Hippocampal formation (tissue), 2 donors: ENCODE measurements at regions not wholly inside any gene's neighbourhood (a gene's known extent, or its start where the extent isn't known, plus 50 kb on each side); places are given as distances from the start of the nearest gene placed in this dataset.

ENCODE experiments used
- DNase-seq, 2 donors: peaks; one replicate each; lab custom pipeline; 2025; lab: John Stamatoyannopoulos, UW

DNA sequence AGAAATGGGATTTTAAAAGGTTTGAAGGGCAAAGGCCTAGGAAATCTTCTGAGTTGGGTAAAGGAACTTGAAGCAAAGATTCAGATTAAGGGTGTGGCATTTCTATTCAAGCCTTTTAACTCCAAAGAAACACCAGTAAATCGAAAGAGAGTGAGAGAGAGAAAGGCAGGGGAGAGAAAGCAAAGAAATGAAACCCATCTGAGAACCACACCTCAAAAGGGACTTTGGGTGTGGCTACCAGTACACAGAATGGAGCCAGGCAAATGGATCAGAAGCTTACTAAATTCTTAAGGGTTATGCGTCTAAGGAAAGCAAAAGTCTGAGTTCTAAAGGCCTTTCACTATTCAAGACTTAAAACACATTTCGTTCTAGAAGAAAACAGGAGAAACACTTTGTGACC lies 277.4 kb downstream of the BCL11B start:
- DNase-seq: no peak

DNA sequence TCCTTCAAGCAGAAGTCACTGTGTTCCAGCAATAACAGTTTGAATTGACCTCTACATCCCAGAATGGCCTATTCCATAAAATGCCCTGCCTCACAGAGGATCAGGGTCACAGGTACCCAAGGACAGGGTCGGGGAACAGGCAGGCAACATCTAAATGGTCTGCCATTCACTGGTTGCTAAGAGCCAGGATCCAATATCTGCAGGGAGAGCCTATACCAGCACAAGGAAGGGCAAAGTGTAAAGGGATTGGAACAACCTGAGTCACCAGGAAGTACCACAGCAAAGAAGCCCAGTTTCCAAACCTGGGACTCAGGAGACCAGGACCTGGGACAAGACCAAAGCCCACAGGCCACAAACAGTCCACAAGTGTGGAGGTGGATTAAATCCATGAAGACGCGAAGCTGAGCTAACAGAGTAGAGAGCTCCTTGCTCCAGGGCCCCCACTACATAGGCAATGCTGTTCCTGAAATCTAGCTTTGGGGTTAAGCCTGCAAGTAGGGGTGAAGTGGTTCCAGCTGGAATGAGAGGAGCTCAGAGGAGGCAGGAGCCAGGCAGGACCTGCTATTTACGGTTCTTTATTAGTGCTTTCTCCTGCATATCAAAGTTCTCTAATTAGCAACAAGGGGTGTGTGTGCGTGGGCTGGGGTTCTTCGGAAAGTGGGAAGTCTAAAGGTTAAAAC lies 274.3 kb downstream of the BCL11B start:
- DNase-seq: no peak

DNA sequence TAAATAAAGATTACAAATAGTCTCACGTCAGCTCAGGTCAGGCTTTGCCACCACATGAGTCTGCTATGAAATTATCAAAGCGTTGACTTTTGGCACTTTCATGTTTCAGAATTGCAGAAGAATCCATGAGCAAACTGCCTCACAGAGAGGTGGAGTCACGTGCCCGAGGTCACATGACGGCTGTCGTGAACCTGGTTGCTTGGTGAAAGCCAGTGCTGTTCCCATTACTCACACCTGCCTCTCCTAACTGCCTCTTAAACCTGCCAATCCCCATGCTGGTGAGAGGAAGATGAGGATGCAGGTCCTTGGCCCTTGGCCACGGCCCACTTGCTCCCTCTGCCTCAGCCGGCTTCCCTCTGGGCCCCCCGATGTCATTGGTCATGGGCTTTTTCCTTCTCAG lies 272.7 kb downstream of the BCL11B start:
- no peak for DNase-seq

DNA sequence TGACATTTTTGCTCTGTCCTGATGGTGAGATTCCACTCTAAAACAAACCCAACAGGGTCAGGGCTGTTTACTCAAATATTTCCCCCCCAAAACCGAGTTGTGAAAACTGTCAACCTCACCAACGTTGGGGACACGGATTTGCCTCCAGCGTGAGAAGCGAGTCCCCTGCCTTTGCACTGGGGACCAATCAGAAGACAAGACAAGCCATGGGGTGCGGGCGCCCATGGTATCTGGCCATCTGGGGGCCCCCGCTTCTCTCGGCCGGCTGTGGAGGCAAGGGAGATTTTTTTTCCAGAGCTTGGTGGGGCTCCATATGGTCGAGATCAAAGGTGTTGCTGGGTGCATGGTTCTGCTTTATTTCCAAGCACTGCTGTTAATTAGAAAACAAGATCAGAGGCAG lies 272.1 kb downstream of the BCL11B start:
- no peak for DNase-seq

DNA sequence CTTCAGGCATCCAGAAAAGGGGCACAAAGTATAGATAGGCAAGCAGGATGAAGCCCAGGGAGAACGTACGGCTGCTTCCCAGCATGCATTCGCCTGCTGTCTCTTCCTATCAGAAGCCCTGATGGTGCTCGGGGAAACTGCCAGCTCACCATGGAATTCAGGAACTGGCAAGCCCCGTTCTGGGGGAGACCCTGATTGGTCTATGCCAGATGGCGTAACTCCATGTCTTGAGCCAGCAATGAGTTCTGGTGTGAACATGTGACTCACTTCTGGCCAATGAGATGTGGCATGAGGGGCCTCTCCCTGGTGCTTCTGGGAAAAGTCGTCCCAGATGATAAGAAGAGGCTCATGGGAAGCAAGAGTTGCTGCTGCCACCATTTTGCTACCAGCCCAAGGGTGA lies 270.8 kb downstream of the BCL11B start:
- no peak for DNase-seq

DNA sequence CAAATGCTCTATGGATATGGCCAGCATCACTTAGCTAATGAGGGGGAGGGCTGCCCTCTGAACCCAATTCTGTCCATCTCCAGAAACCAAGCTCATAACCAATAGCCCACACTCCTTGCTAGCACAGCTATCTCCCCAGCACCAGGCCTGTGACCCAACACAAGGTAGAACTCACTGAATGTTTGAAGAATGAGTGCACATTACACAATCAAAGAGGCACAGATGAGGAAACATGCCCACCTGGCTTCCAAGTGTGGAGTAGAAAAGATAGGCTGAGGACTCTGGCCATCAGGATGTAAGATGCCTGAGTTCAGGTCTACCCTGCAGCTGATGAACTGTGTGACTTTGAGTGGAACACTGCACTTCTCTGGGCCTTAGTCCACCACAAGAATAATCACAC lies 268.4 kb downstream of the BCL11B start:
- DNase-seq: no peak

DNA sequence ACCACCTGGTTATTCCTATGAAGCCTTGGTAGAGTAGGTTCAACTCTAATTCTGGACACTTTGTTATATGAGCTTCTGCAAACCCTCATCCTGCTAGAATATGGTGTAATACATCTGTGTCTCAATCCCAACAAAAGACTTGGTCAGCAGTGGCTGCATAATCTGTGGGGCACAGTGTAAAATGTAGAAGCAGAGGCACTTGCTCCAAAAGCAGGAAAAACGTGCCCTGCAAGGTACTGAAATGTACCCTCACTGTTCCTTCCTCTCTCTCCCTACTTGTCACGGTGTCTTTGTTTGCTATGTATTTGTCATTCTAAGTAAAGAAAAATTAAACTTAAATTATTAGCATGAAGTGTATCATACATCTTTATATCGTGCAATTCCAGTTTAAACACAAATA lies 267.9 kb downstream of the BCL11B start:
- no peak for DNase-seq

DNA sequence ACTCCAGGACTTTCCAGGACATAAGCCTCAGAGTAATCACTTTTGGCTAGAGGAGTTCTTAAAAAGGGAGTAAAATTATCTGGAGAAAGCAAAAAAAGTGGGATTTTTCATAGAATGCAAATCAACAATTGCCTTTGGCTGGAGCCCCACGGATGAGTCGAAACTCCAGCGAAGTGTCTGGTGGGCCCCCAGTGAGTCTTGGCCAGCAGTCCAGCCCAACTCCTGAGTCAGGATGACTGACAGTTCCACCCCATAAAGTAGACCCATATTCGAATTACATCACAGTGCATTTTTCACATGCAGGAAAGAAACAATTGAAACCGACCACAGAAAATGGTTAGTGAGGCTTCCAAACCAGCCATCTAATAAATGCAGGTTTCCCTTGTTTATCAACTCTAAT lies 265.7 kb downstream of the BCL11B start:
- no peak for DNase-seq

DNA sequence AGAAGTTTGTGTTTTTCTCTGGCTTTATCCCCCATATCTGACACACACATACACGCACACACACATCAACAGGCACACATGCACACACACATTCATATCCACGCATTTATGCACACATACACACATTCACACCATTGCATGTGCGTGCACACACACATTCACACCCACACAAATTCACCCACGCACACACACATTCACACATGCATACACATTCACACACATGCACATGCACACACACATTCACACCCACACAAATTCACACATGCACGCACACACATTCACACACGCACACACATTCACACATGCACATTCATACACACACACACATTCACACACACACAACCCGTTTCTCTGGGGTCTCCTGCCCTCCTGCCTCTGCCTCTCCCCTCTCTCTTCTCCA lies 264.2 kb downstream of the BCL11B start:
- no peak for DNase-seq

DNA sequence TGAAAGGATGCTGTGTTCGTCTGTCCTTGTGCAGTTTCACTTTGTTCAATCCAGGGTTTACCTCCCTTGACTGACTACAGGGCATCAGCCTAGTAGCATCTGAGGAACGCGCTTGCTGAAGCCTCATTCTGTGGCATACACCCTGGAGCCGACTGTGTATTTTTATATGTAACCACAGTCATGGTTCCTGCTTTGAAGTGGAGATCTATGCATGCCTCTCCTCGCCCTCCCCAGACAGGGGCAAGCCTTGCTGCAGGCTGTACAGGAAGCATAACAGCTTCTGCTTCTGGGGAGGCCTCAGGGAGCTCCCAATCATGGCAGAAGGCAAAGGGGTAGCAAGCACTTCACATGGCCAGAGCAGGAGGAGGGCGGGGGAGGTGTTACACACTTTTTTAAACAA lies 262.1 kb downstream of the BCL11B start:
- no peak for DNase-seq

DNA sequence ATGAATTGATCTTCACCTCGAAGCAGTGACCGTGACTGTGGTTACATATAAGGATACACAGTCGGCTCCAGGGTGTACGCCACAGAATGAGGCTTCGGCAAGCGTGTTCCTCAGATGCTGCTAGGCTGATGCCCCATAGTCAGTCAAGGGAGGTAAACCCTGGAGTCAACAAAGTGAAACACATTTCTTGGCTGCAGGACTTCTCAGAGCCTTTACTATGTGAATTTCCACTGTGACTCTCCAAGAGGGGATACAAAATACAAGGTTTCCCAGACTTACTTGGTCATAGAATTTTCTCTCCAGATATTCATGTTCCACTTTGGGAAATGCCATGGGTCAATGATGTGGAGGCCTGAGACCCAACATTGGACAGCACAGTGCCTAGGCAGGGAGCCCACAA lies 260.6 kb downstream of the BCL11B start:
- no peak for DNase-seq

DNA sequence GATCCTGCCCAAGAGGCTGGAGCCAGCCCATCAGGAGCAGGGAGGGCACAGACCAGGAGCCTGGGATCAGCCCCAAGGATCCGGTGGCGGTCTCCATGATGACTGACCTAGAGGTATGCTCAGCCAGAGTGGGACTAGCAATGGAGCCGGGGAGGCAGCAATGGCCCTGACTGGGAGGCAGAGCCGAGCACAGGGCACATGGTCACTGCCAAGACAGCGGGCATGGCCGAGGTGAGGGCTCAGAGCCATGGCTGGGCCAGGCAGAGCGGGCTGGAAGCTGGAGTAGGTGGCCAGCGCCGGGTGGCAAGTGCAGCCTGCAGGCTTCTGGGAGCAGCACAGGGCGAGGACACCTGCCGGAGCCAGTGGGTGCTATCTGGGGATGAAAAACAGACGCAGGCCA lies 259.3 kb downstream of the BCL11B start:
- DNase-seq: peak in 1 of 2 donors; percentile 3

DNA sequence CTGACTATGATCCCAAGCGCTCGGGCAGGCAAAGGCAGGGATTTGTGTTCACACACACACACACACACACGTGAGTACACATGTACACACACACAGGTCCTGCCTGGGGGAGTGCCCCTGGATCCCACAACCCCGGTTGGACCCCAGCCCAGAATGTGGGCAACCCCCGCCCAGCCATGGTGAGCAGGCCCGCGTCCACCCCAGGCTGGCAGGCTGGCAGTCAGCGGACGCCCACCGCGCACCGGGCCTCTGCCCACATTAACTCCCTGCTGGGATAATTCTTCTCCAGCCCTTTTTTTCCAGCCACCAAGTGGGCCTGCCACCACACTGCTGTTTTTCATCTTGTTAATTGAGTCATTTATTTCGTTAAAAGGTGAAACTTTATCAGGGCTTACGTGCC lies 256.2 kb downstream of the BCL11B start:
- DNase-seq: no peak

DNA sequence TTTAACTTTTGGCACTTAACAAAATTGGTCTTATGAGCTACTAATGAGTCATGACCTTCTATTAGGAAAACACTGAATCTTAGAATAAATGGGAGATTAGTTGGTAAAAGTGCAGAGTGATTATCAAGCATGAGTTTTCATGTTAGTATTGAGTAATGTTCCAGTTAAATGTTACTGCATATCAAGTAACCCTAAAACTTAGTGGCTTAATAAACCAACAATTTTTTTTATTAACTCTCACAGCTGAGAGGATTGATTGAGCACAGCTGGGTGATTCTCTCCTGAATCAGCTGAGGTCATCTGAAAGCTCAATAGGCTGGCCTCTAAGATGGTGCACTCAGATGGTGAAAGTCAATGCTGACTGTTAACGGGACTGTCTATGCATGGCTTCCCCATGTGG lies 248.6 kb downstream of the BCL11B start:
- DNase-seq: no peak

DNA sequence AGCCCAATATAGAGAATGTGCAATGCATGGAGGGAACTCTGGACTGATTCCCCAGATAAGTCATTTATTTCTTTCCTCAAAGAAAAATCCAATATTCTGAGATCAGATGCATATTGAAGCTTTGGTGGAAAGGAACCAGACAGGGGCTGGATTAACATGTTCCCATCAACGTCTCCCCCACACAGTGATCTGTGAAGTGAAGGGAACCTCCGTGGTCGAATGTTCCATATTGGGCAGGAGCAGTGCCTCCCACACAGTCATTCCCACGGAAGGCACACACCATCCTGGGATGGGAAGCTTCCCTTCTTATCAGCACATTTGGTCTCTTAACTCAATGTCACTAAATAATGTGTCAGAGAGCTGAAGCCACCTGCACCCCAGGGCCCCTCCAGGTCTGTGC lies 247.1 kb downstream of the BCL11B start:
- no peak for DNase-seq

DNA sequence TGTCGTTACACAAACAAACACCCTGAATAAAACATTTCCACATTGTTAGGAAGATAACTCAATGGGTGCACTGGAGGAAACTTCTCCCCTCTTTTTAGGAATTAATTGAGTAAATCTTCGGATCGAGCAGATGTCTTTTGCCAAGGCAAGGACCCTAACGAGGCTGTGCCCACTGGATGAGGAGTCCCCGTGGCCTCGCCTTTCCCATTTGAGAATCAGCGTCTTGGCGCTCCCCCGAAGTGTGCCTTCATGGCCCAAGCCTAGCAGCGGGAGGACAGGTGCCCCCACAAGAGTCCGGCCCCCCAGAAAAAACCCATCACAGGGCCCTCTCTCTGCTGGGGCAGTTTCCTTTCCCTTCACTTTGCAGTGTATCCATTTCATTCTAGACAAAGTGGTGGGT lies 246.6 kb downstream of the BCL11B start:
- no peak for DNase-seq

DNA sequence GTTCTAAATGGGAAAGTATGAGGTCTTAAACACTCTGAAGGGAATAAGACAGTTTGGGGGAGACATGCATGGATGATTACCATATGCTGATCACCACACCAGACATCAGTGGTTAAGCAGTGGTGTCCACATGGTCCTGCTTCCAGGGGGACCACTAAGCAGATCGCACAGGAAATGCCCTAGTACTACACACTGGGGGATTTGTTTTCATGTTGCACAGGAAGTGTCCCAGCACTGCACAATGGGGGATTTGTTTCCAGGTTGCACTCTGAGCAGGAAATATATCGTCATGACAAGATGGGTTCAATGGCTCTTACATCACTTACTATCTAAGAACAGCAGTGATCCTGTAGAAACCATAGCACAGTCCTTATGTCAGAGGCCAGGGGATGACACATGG lies 245.5 kb downstream of the BCL11B start:
- DNase-seq: no peak

DNA sequence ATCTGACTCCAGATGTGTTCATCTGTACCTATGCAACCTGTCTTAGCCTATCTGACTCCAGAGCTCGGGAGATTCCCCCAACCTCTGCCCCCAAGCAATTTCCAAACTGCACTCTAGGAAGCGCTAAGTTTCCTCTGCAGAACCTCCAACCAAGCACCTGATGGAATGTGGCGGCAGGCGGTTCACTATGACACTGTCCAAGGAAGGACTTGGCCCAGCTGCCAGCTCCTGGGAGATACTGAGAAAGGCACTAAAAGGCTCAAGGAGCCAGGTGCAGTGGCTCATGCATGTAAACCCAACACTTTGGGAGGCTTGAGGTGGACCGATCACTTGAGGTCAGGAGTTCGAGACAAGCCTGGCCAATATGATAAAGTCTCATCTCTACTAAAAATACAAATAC lies 244.0 kb downstream of the BCL11B start:
- DNase-seq: no peak

DNA sequence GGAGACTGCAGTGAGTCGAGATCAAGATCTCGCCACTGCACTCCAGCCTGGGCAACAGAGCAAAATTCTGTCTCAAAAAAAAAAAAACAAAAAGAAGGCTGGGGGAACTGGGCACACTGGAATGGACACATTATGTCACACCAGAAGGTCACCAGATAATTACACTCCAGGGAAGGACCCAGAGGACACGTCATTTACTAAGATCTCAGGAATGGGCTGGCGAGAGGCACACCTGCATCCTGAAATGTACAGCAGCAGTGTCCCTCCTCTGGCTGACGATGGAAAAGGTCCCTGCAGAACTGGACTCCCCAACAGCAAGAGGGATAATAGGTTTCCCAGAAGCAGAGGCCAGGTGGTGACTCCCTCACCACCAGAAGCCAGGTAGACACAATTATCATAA lies 243.5 kb downstream of the BCL11B start:
- DNase-seq: no peak

DNA sequence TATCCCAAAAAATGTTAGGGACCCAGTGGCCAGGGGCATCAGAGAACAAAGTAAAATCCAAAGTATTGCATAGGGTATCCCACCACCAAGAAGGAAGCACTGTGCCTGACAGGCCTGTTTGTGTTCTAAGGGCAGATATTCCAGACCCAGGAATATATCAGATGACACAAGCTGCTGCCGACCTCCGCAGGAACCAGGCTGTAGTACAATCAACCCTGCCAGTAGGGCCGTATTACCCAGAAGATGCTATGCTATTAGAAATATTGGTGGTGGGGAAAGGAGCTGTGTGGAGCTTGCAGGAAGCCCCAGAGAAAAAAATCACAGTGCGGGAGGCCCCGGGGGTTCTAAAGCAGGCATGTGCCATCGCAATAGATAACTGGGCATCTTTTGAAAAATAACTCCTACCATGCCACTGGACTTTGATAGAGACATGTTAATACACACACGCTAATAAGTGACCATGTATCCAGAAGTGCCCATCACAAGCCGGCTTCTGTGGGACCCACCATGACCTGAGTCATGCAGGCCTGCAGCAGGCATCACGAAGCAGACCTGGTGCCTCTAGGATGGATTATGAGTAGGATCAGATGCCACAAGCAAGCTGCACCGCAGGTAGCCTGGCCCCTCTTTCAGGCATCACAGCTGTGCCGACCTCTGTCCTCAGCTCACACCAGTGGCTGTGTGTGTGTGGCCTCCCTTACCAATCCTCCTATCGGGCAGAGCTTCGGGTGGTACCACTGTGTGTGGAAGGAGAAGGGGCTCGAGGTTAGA lies 242.7 kb downstream of the BCL11B start:
- no peak for DNase-seq

DNA sequence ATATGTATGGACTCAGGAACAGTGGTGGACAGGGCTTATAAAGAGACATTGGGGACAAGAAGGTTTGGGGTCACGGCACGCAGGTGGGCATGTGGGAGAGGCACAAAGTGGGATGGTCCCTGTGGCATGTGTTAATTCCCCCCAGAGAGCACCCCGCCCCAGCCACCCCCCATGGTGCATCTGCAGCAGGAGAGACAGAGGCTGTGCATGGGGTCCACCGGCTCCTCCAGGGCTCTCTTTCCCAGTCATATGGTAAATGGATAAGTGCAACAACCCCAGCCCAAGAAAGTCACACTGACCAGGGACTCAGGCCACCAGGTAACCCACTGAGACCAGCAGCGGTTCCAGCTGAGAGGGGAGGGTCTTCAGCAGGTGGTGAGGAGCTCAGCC lies 242.1 kb downstream of the BCL11B start:
- DNase-seq: no peak

DNA sequence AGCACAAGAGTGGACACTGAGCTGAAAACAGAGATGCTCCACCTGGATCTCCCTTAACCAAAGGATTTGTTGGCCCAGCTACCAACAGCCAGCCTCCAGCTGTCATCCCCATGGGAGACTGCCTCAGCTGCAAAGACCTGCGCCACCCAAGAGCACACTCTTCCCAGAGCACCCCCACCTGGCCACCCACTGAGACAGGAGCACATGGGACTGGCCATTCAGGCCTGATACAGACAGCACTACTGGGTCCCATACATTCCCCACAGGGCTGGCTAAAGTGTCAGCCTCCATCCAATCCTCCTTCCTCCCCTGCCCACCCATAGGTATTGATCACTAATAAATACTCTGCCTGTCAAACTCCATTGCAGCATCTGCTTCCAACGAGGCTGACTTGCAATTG lies 241.5 kb downstream of the BCL11B start:
- no peak for DNase-seq

DNA sequence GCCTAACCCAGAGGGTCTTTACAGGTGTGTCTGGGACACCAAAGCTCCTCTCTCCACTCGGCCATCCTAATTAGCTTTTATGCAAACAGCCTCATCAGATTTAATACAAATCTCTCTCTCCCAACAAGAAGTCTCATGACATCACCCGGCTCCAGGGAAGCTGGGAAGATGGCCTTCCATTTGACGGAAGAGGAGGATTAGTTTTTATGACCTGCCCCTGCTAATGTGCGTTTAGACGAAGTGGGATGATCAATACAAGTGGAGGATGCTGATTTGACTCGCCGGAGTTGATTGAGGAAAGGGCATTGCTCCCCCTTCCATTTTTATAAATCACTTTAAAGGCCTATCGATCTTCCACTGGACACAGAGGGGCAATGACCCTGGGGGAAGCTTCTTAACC lies 239.2 kb downstream of the BCL11B start:
- no peak for DNase-seq

DNA sequence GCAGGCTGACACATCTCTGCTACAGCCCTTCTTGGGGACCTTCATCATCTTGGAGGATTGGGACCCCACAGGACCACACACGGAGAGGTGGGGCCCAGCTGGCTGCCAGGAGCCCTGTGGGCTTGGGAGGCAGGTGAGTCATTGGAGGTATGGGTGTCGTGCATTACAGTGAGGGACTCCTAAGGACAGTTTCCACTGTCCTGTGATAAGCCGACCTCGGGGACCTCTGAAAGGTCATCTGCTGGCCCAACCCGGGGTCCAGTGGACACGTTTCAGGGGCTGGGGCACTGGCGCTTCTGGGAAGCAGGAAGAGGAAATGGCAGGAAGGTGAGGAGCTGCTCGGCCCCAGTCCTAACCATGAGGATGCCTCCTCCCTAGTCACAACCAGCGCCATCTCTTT lies 238.0 kb downstream of the BCL11B start:
- DNase-seq: no peak
